ENCODE measurements at regions not wholly inside any gene's neighbourhood (a gene's known extent, or its start where the extent isn't known, plus 50 kb on each side); places are given as distances from the start of the nearest gene placed in this dataset.

DNA sequence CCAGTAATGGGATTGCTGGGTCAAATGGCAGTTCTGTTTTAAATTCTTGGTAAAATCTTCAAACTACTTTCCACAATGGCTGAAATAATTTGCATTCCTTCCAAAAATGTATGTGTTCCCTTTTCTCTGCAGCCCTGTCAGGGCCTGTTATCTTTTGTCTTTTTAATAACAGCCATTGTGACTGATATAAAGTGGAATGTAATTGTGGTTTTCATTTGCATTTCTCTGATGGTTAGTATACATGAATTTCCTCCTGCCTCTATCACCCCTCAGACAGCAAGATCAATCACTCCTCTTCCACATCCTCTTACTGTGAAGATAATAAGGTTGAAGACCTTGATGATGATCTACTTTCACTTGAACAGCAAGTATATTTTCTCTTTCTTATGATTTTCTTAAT, 304.8 kb upstream of the FSIP2 start:
- Histone ChIP-seq H2BK12ac (ENCODE audit: insufficient read length, low read depth, low read length) (no peak overlapping the region), H3K23me2 (ENCODE audit: insufficient read length, low read depth, low read length, poor library complexity, severe bottlenecking) (no peaks in the 10 kb centered on the region), H2AK5ac (ENCODE audit: insufficient read length, low read length) (no peak overlapping the region), H3T11ph (ENCODE audit: low read length) (no peak overlapping the region), H4K8ac (replicated peaks; ENCODE audit: insufficient read length, low read depth, low read length) (no peak overlapping the region), H3K23ac (ENCODE audit: insufficient read length, low read depth, low read length) (no peak overlapping the region), H3K4me1 (ENCODE audit: insufficient read depth, low read length) (no peaks in the 10 kb centered on the region; the same call in 1 of the 2 replicates), H3K79me2 (ENCODE audit: insufficient read depth, low read length) (peaks cover 6% of the 10 kb centered on the region; the same call in 1 of the 2 replicates), H2BK20ac (ENCODE audit: low read depth, low read length, poor library complexity, severe bottlenecking) (no peak overlapping the region), H3K9me3 (ENCODE audit: control insufficient read depth, low read depth, low read length) (no peaks in the 10 kb centered on the region), H3K79me1 (ENCODE audit: insufficient read depth, low read depth, low read length, poor library complexity, severe bottlenecking) (peaks cover 5% of the 10 kb centered on the region), H3K27me3 (ENCODE audit: insufficient read depth, low read length) (no peaks in the 10 kb centered on the region), H3K4me2 (ENCODE audit: insufficient read depth, insufficient read length, low read length) (no peak overlapping the region), H4K91ac (ENCODE audit: insufficient read length, low read depth, low read length) (no peak overlapping the region), H4K20me1 (ENCODE audit: control insufficient read depth, insufficient read depth, insufficient read length) (no peaks in the 10 kb centered on the region), H3K27ac (ENCODE audit: insufficient read length, low read depth, low read length) (no peak overlapping the region), H2BK120ac (ENCODE audit: low read depth, low read length, poor library complexity, severe bottlenecking) (no peak overlapping the region), H2AFZ (ENCODE audit: low read length) (no peak overlapping the region), H3K4ac (ENCODE audit: low read depth, low read length) (no peak overlapping the region), H4K5ac (ENCODE audit: insufficient read length, low read depth, low read length) (no peak overlapping the region), H3K56ac (ENCODE audit: insufficient read length, low read depth, low read length) (no peak overlapping the region), H2BK15ac (ENCODE audit: low read depth, low read length) (no peak overlapping the region), H2BK5ac (ENCODE audit: insufficient read length, low read length) (no peak overlapping the region), H3K18ac (ENCODE audit: insufficient read length, low read depth, low read length) (no peak overlapping the region), H3K14ac (ENCODE audit: insufficient read depth, low read length) (no peak overlapping the region), H3K9ac (ENCODE audit: extremely low read depth, insufficient read length, low read length) (no peak overlapping the region)
- TF ChIP-seq, protein P1, sequence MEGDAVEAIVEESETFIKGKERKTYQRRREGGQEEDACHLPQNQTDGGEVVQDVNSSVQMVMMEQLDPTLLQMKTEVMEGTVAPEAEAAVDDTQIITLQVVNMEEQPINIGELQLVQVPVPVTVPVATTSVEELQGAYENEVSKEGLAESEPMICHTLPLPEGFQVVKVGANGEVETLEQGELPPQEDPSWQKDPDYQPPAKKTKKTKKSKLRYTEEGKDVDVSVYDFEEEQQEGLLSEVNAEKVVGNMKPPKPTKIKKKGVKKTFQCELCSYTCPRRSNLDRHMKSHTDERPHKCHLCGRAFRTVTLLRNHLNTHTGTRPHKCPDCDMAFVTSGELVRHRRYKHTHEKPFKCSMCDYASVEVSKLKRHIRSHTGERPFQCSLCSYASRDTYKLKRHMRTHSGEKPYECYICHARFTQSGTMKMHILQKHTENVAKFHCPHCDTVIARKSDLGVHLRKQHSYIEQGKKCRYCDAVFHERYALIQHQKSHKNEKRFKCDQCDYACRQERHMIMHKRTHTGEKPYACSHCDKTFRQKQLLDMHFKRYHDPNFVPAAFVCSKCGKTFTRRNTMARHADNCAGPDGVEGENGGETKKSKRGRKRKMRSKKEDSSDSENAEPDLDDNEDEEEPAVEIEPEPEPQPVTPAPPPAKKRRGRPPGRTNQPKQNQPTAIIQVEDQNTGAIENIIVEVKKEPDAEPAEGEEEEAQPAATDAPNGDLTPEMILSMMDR (conservative IDR thresholded peaks at IDR 0.05), result no peak
- Mint-ChIP-seq H3K4me3 (no peak overlapping the region), H3K27me3 (ENCODE audit: low read depth) (no peaks in the 10 kb centered on the region), H3K9me3 (no peaks in the 10 kb centered on the region; a peak in 1 of 5 replicates), H3K36me3 (ENCODE audit: insufficient read depth in 1 of 3, low read depth in 3 of 3) (peaks cover 4 to 10% (median 7%) of the 10 kb centered on the region in 3 experiments), H3K27ac (no peak overlapping the region), H3K4me1 (peaks cover 25 to 30% of the 10 kb centered on the region in 2 experiments)
- no peak for DNase-seq

Measured in H9 (cell line).